IPS-20b (cell line): ENCODE measurements at regions not wholly inside any gene's neighbourhood (a gene's known extent, or its start where the extent isn't known, plus 50 kb on each side); places are given as distances from the start of the nearest gene placed in this dataset.

Experiments used
- H3K27ac ChIP-seq: one replicate; pipeline ENCODE4 v1.5.1; 2013; ENCODE audit warnings: low read length
- H3K27me3 ChIP-seq: 2 replicates; pipeline ENCODE4 v1.6.1; 2013; ENCODE audit warnings: mild to moderate bottlenecking, low read length, inconsistent platforms; ENCODE audit not compliant: insufficient read depth
- H3K36me3 ChIP-seq: 2 replicates; pipeline ENCODE4 v1.6.1; 2013; ENCODE audit warnings: low read depth, mild to moderate bottlenecking, inconsistent platforms, low read length, moderate library complexity; ENCODE audit not compliant: insufficient read depth
- H3K4me1 ChIP-seq: 2 replicates; pipeline ENCODE4 v1.6.1; 2013; ENCODE audit warnings: mild to moderate bottlenecking, control low read depth, inconsistent platforms, low read length, moderate library complexity; ENCODE audit not compliant: insufficient read depth
- H3K4me3 ChIP-seq: 2 replicates; pipeline ENCODE4 v1.5.1; 2013; ENCODE audit warnings: mild to moderate bottlenecking, low read length, inconsistent platforms
- H3K9ac ChIP-seq: 2 replicates; pipeline ENCODE4 v1.6.1; 2013; ENCODE audit warnings: low read depth, mild to moderate bottlenecking, inconsistent platforms, low read length, moderate library complexity
- H3K9me3 ChIP-seq: 2 replicates; pipeline ENCODE4 v1.6.1; 2013; ENCODE audit warnings: mild to moderate bottlenecking, low read depth, low read length, inconsistent platforms; ENCODE audit not compliant: insufficient read depth

GRCh38 chr16:80084614-80085013 is 456.2 kb upstream of the DYNLRB2 start:
- H3K27me3 ChIP-seq: no peaks in the 10 kb centered on the region
- no peaks in the 10 kb centered on the region for H3K9me3 ChIP-seq
- no peak overlapping the region for H3K4me3 ChIP-seq
- no peaks in the 10 kb centered on the region for H3K4me1 ChIP-seq
- no peaks in the 10 kb centered on the region for H3K36me3 ChIP-seq
- no peak overlapping the region for H3K27ac ChIP-seq
- no peak overlapping the region for H3K9ac ChIP-seq

GRCh38 chr16:80084163-80084562 is 456.6 kb upstream of the DYNLRB2 start:
- Histone ChIP-seq H3K27ac (no peak overlapping the region), H3K9me3 (no peaks in the 10 kb centered on the region), H3K4me3 (no peak overlapping the region), H3K27me3 (no peaks in the 10 kb centered on the region), H3K36me3 (no peaks in the 10 kb centered on the region), H3K4me1 (no peaks in the 10 kb centered on the region), H3K9ac (no peak overlapping the region)

- Histone ChIP-seq H3K4me1 (no peaks in the 10 kb centered on the region), H3K27ac (no peak overlapping the region), H3K27me3 (no peaks in the 10 kb centered on the region), H3K4me3 (no peak overlapping the region), H3K9ac (no peak overlapping the region), H3K36me3 (no peaks in the 10 kb centered on the region), H3K9me3 (no peaks in the 10 kb centered on the region)
Measured at GRCh38 chr16:80082906-80083305, 457.9 kb upstream of the DYNLRB2 start.

GRCh38 chr16:80081846-80082245 is 458.9 kb upstream of the DYNLRB2 start:
- no peaks in the 10 kb centered on the region for H3K9me3 ChIP-seq
- H3K9ac ChIP-seq: no peak overlapping the region
- H3K4me3 ChIP-seq: no peak overlapping the region
- no peaks in the 10 kb centered on the region for H3K36me3 ChIP-seq
- no peaks in the 10 kb centered on the region for H3K27me3 ChIP-seq
- no peaks in the 10 kb centered on the region for H3K4me1 ChIP-seq
- no peak overlapping the region for H3K27ac ChIP-seq

- Histone ChIP-seq H3K9me3 (no peaks in the 10 kb centered on the region), H3K27me3 (no peaks in the 10 kb centered on the region), H3K27ac (no peak overlapping the region), H3K36me3 (no peaks in the 10 kb centered on the region), H3K4me3 (no peak overlapping the region), H3K9ac (no peak overlapping the region), H3K4me1 (no peaks in the 10 kb centered on the region)
Measured at GRCh38 chr16:80080287-80080851, 460.4 kb upstream of the DYNLRB2 start.

GRCh38 chr16:80079072-80079471 is 461.7 kb upstream of the DYNLRB2 start:
- no peak overlapping the region for H3K27ac ChIP-seq
- no peaks in the 10 kb centered on the region for H3K9me3 ChIP-seq
- no peaks in the 10 kb centered on the region for H3K27me3 ChIP-seq
- H3K9ac ChIP-seq: no peak overlapping the region
- no peak overlapping the region for H3K4me3 ChIP-seq
- H3K4me1 ChIP-seq: no peaks in the 10 kb centered on the region
- H3K36me3 ChIP-seq: no peaks in the 10 kb centered on the region

- Histone ChIP-seq H3K9me3 (no peaks in the 10 kb centered on the region), H3K36me3 (no peaks in the 10 kb centered on the region), H3K27ac (no peak overlapping the region), H3K27me3 (no peaks in the 10 kb centered on the region), H3K9ac (no peak overlapping the region), H3K4me1 (no peaks in the 10 kb centered on the region; the same call in 1 of the 2 replicates), H3K4me3 (no peak overlapping the region)
Measured at GRCh38 chr16:80077696-80078095, 463.1 kb upstream of the DYNLRB2 start.

GRCh38 chr16:80074329-80074728 is 466.5 kb upstream of the DYNLRB2 start:
- Histone ChIP-seq H3K27me3 (no peaks in the 10 kb centered on the region), H3K36me3 (no peaks in the 10 kb centered on the region), H3K9me3 (no peaks in the 10 kb centered on the region), H3K4me1 (no peaks in the 10 kb centered on the region; the same call in 1 of the 2 replicates), H3K4me3 (no peak overlapping the region), H3K27ac (no peak overlapping the region), H3K9ac (no peak overlapping the region)

GRCh38 chr16:80071964-80072456 is 468.8 kb upstream of the DYNLRB2 start:
- Histone ChIP-seq H3K4me1 (no peaks in the 10 kb centered on the region; the same call in 1 of the 2 replicates), H3K4me3 (no peak overlapping the region), H3K36me3 (no peaks in the 10 kb centered on the region), H3K9me3 (no peaks in the 10 kb centered on the region; the same call in 1 of the 2 replicates), H3K9ac (no peak overlapping the region), H3K27me3 (no peaks in the 10 kb centered on the region), H3K27ac (no peak overlapping the region)

GRCh38 chr16:80066805-80067580 is 466.5 kb upstream of the MAF start:
- Histone ChIP-seq H3K27me3 (no peaks in the 10 kb centered on the region), H3K4me3 (no peak overlapping the region), H3K27ac (no peak overlapping the region)

GRCh38 chr16:80065541-80065940 is 465.0 kb upstream of the MAF start:
- no peak overlapping the region for H3K27ac ChIP-seq
- no peak overlapping the region for H3K9ac ChIP-seq
- H3K27me3 ChIP-seq: no peaks in the 10 kb centered on the region
- H3K9me3 ChIP-seq: no peaks in the 10 kb centered on the region; the same call in 1 of the 2 replicates
- H3K4me1 ChIP-seq: 0 out of 2 replicates have a peak, but pooled peaks cover 5% of the 10 kb centered on the region
- no peak overlapping the region for H3K4me3 ChIP-seq
- no peaks in the 10 kb centered on the region for H3K36me3 ChIP-seq

More at GRCh38 chr16:80066805-80067580, 466.5 kb upstream of the MAF start:
- H3K36me3 ChIP-seq: no peaks in the 10 kb centered on the region
- H3K9me3 ChIP-seq: no peaks in the 10 kb centered on the region; the same call in 1 of the 2 replicates
- H3K9ac ChIP-seq: no peak overlapping the region
- H3K4me1 ChIP-seq: 0 out of 2 replicates have a peak, but pooled peaks cover 5% of the 10 kb centered on the region

- H3K27me3 ChIP-seq: no peaks in the 10 kb centered on the region
- no peaks in the 10 kb centered on the region for H3K36me3 ChIP-seq
- no peak overlapping the region for H3K4me3 ChIP-seq
- no peak overlapping the region for H3K9ac ChIP-seq
- 0 out of 2 replicates have a peak, but pooled peaks cover 5% of the 10 kb centered on the region for H3K4me1 ChIP-seq
- no peaks in the 10 kb centered on the region; the same call in 1 of the 2 replicates for H3K9me3 ChIP-seq
- no peak overlapping the region for H3K27ac ChIP-seq
Measured at GRCh38 chr16:80063713-80064069, 463.2 kb upstream of the MAF start.
